Endothelial cell of umbilical vein (primary cell): ENCODE measurements at regions not wholly inside any gene's neighbourhood (a gene's known extent, or its start where the extent isn't known, plus 50 kb on each side); places are given as distances from the start of the nearest gene placed in this dataset.

Source experiments
- BruUV-seq: library from RNA; stranded (reverse); fragments of 400-500 nt; replicated peaks from 2 replicates; lab custom pipeline; 2021; lab: Mats Ljungman, UMichigan
- CTCF ChIA-PET: fragments of 300-600, 350-600 bp; sonication (Branson Sonifier 250); formaldehyde crosslinking; loops from one replicate; lab custom pipeline; 2021; ENCODE audit warnings: antibody characterized with exemption, inconsistent platforms; lab: Charles Lee
- POLR2A ChIA-PET: fragments of 300-600, 350-600 bp; sonication (Branson Sonifier 250); formaldehyde crosslinking; loops from one replicate; lab custom pipeline; 2021; ENCODE audit warnings: antibody characterized with exemption, inconsistent platforms; lab: Charles Lee
- DNase-seq: peaks from one replicate; pipeline ENCODE4 v3.0.0-alpha.2; 2011; ENCODE audit warnings: low read depth, low spot score
- FAIRE-seq: peaks from 2 replicates; lab custom pipeline; 2011; peaks lifted over from hg19 to GRCh38; lab: Jason Lieb, UNC
- H2AFZ ChIP-seq: 2 replicates; pipeline ENCODE4 v1.6.0; 2012; ENCODE audit warnings: low read depth, low read length, control low read depth, inconsistent platforms
- H3K27ac ChIP-seq: 2 replicates; pipeline ENCODE4 v1.5.1; 2011; ENCODE audit warnings: low read depth, mild to moderate bottlenecking, control low read depth, low read length, moderate library complexity; ENCODE audit not compliant: insufficient read depth
- H3K27me3 ChIP-seq, 2 experiments: 2 replicates each; pipeline versions ENCODE4 v1.6.0 to v1.6.1; 2011; ENCODE audit warnings: low read length in 2 of 2, mixed read lengths in 1 of 2; ENCODE audit not compliant: control insufficient read depth in 2 of 2, insufficient read depth in 2 of 2
- H3K36me3 ChIP-seq, 2 experiments: 2 replicates in 1 of 2; 3 replicates in 1 of 2; pipeline ENCODE4 v1.5.1; 2011; ENCODE audit warnings: low read length in 2 of 2, mild to moderate bottlenecking in 1 of 2, moderate library complexity in 1 of 2; ENCODE audit not compliant: control insufficient read depth in 2 of 2, insufficient read depth in 2 of 2; ENCODE audit errors: extremely low read depth in 1 of 2
- H3K4me1 ChIP-seq: 3 replicates; pipeline ENCODE4 v1.5.1; 2011; ENCODE audit warnings: mild to moderate bottlenecking, low read length; ENCODE audit not compliant: control insufficient read depth, insufficient read depth; ENCODE audit errors: extremely low read depth
- H3K4me2 ChIP-seq: 2 replicates; pipeline ENCODE4 v1.6.1; 2011; ENCODE audit warnings: low read length, control low read depth, mixed read lengths; ENCODE audit not compliant: insufficient read depth
- H3K4me3 ChIP-seq, 3 experiments: fragments of 200-600 bp in 1 of 3; sonication (generic), shearing (Covaris generic) in 1 of 3; replicated peaks in 1 of 3; 2 replicates each; pipeline ENCODE4 v1.5.1; 2011 to 2016; ENCODE audit warnings: control low read depth in 3 of 3, low read length in 3 of 3, mild to moderate bottlenecking in 2 of 3, inconsistent platforms in 1 of 3, low read depth in 1 of 3, moderate library complexity in 1 of 3; ENCODE audit not compliant: insufficient read depth in 1 of 3
- H3K79me2 ChIP-seq: 2 replicates; pipeline ENCODE4 v1.6.0; 2012; ENCODE audit warnings: low read length, inconsistent platforms; ENCODE audit not compliant: control insufficient read depth, insufficient read depth
- H3K9ac ChIP-seq: replicated peaks from 2 replicates; pipeline ENCODE3; 2011; ENCODE audit warnings: low read length, control low read depth; ENCODE audit not compliant: insufficient read depth; ENCODE audit errors: extremely low read depth
- H3K9me1 ChIP-seq: replicated peaks from 3 replicates; pipeline ENCODE4 v1.6.0; 2011; ENCODE audit warnings: mild to moderate bottlenecking, low read length; ENCODE audit not compliant: control insufficient read depth, insufficient read depth; ENCODE audit errors: extremely low read depth
- H3K9me3 ChIP-seq: replicated peaks from 2 replicates; pipeline ENCODE4 v1.5.1; 2012; ENCODE audit warnings: low read length, inconsistent platforms; ENCODE audit not compliant: control insufficient read depth, insufficient read depth
- H4K20me1 ChIP-seq: replicated peaks from 2 replicates; pipeline ENCODE3; 2011; ENCODE audit warnings: mild to moderate bottlenecking, low read length; ENCODE audit not compliant: control insufficient read depth, insufficient read depth; ENCODE audit errors: extremely low read depth
- FOS ChIP-seq: IDR thresholded peaks from 2 replicates; pipeline ENCODE4 v1.6.1; 2011; ENCODE audit warnings: mild to moderate bottlenecking, low read length, moderate library complexity, borderline replicate concordance; ENCODE audit not compliant: insufficient read depth
- POLR2AphosphoS5 ChIP-seq: IDR thresholded peaks from 2 replicates; pipeline ENCODE4 v1.6.1; 2012; ENCODE audit warnings: low read depth, mild to moderate bottlenecking, control low read depth, low read length, moderate library complexity; ENCODE audit not compliant: insufficient read depth
- dilution Hi-C: fragments of 300-500 bp; cut with MboI; formaldehyde crosslinking; loops from one replicate; pipeline ENCODE4 v1.15.0; 2019; ENCODE audit warnings: low sequenced_read_pairs; ENCODE audit not compliant: extremely low pct_ligation_motif_present
- intact Hi-C: fragments of 100-400 bp; cut with micrococcal nuclease; formaldehyde crosslinking; loops from one replicate; pipeline ENCODE4 v1.10.0; 2022
- TF ChIP-seq, protein P1 (sequence below): IDR thresholded peaks from 2 replicates; pipeline ENCODE4 v1.6.1; 2011; ENCODE audit not compliant: insufficient read depth, insufficient read length
- TF ChIP-seq, protein P2 (sequence below), 2 donors: IDR thresholded peaks; 1 replicate in 1 of 2; 2 replicates in 1 of 2; pipeline ENCODE4 v1.5.1; 2011; ENCODE audit warnings: low read length in 2 of 2, mild to moderate bottlenecking in 2 of 2, moderate library complexity in 2 of 2, control low read depth in 1 of 2, inconsistent platforms in 1 of 2, low read depth in 1 of 2; ENCODE audit not compliant: insufficient read depth in 1 of 2; ENCODE audit errors: extremely low read depth in 1 of 2

- CTCF ChIA-PET: interaction anchor here (0.8 to 2.4 kb wide), 15 partner anchors 8 to 427 kb away, joined by 3 to 12 read pairs (median 5); no protein-coding TSS in a partner anchor
- Histone ChIP-seq H3K9me3 (no peaks in the 10 kb centered on the region), H3K4me3 (no peak overlapping the region), H2AFZ (no peak overlapping the region), H3K4me2 (peak overlapping the region; percentile 19), H3K79me2 (no peaks in the 10 kb centered on the region), H3K27ac (peak overlapping the region; percentile 90), H3K4me1 (peaks cover 37% of the 10 kb centered on the region), H3K27me3 (no peaks in the 10 kb centered on the region), H4K20me1 (no peaks in the 10 kb centered on the region), H3K9ac (peak overlapping the region; percentile 58), H3K36me3 (no peaks in the 10 kb centered on the region), H3K9me1 (no peaks in the 10 kb centered on the region)
- FAIRE-seq: no peak
- POLR2A ChIA-PET: interaction anchor here (0.6 kb wide), 1 partner anchor 60 kb away, joined by 12 read pairs; no protein-coding TSS in a partner anchor
- dilution Hi-C loops (no loop called here), intact Hi-C loops (loop anchor here (1.0 kb wide), 5 partner anchors 35 to 202 kb away; no protein-coding TSS in a partner anchor)
- no peak for DNase-seq
- no TSS peak for BruUV-seq
- TF ChIP-seq FOS: no peak
- TF ChIP-seq, protein P1, sequence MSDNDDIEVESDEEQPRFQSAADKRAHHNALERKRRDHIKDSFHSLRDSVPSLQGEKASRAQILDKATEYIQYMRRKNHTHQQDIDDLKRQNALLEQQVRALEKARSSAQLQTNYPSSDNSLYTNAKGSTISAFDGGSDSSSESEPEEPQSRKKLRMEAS: no peak
- TF ChIP-seq, protein P2, sequence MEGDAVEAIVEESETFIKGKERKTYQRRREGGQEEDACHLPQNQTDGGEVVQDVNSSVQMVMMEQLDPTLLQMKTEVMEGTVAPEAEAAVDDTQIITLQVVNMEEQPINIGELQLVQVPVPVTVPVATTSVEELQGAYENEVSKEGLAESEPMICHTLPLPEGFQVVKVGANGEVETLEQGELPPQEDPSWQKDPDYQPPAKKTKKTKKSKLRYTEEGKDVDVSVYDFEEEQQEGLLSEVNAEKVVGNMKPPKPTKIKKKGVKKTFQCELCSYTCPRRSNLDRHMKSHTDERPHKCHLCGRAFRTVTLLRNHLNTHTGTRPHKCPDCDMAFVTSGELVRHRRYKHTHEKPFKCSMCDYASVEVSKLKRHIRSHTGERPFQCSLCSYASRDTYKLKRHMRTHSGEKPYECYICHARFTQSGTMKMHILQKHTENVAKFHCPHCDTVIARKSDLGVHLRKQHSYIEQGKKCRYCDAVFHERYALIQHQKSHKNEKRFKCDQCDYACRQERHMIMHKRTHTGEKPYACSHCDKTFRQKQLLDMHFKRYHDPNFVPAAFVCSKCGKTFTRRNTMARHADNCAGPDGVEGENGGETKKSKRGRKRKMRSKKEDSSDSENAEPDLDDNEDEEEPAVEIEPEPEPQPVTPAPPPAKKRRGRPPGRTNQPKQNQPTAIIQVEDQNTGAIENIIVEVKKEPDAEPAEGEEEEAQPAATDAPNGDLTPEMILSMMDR (IDR thresholded peaks at IDR 0.05; ENCODE audit: extremely low read depth in 1 of 2, insufficient read depth in 1 of 2, low read depth in 1 of 2, low read length in 2 of 2): no peak
- no peak for TF ChIP-seq POLR2AphosphoS5
Measured at GRCh38 chr1:234926264-234926558, 202.4 kb downstream of the TOMM20 start.
